Panc1 (cell line): ENCODE measurements at regions not wholly inside any gene's neighbourhood (a gene's known extent, or its start where the extent isn't known, plus 50 kb on each side); places are given as distances from the start of the nearest gene placed in this dataset.

ENCODE experiments used
- ATAC-seq: fragments of 200-7000 bp; cut with Tn5 transposase; 2 replicates; pipeline ENCODE4 v1.9.1; 2020; ENCODE audit warnings: mild to moderate bottlenecking, moderate library complexity
- BruUV-seq: library from RNA; stranded (reverse); fragments of 400-500 nt; replicated peaks from 2 replicates; lab custom pipeline; 2021; lab: Mats Ljungman, UMichigan
- CTCF ChIA-PET: fragments of 300-600 bp; sonication (Branson Sonifier 250); formaldehyde crosslinking; loops from one replicate; lab custom pipeline; 2022; ENCODE audit warnings: antibody characterized with exemption; lab: Charles Lee
- POLR2A ChIA-PET: fragments of 300-600 bp; sonication (Branson Sonifier 250); formaldehyde crosslinking; loops from one replicate; lab custom pipeline; 2022; ENCODE audit warnings: antibody characterized with exemption; lab: Charles Lee
- DNase-seq: peaks from one replicate; pipeline ENCODE4 v3.0.0-alpha.2; 2010; ENCODE audit warnings: low read depth, low spot score
- H3K27ac ChIP-seq: 2 replicates; pipeline ENCODE4 v1.5.1; 2011; ENCODE audit warnings: mild to moderate bottlenecking, low read length, inconsistent platforms
- H3K27me3 ChIP-seq: fragments of 200-500 bp; sonication (Bioruptor generic); 2 replicates; pipeline ENCODE4 v1.6.0; 2014; ENCODE audit warnings: low read length, inconsistent platforms; ENCODE audit not compliant: control insufficient read depth, insufficient read depth
- H3K36me3 ChIP-seq: fragments of 200-500 bp; sonication (Bioruptor generic); 2 replicates; pipeline ENCODE4 v1.5.1; 2014; ENCODE audit warnings: inconsistent platforms, mild to moderate bottlenecking, low read length, moderate library complexity; ENCODE audit not compliant: control insufficient read depth, insufficient read depth
- H3K4me1 ChIP-seq: 2 replicates; pipeline ENCODE4 v1.5.1; 2011; ENCODE audit warnings: inconsistent platforms, mild to moderate bottlenecking, low read length, moderate library complexity; ENCODE audit not compliant: control insufficient read depth, insufficient read depth
- H3K4me3 ChIP-seq, 2 experiments: 2 replicates each; pipeline ENCODE4 v1.5.1; 2011 to 2012; ENCODE audit warnings: low read depth in 2 of 2, low read length in 2 of 2, mild to moderate bottlenecking in 2 of 2, inconsistent platforms in 1 of 2, moderate library complexity in 1 of 2
- H3K9me3 ChIP-seq: fragments of 200-500 bp; sonication (Bioruptor generic); 2 replicates; pipeline ENCODE4 v1.5.1; 2014; ENCODE audit warnings: low read depth, mild to moderate bottlenecking, inconsistent platforms, low read length, moderate library complexity; ENCODE audit not compliant: control insufficient read depth, insufficient read depth
- CTCF ChIP-seq: fragments of 450-650 bp; IDR thresholded peaks from 2 replicates; pipeline ENCODE4 v1.5.1; 2017; ENCODE audit warnings: mild to moderate bottlenecking
- POLR2AphosphoS5 ChIP-seq: IDR thresholded peaks from 2 replicates; pipeline ENCODE4 v1.6.1; 2012; ENCODE audit warnings: mild to moderate bottlenecking, low read depth, low read length, moderate library complexity
- REST ChIP-seq, 2 experiments: IDR thresholded peaks; 2 replicates each; pipeline ENCODE4 v1.6.1; 2011 to 2012; ENCODE audit warnings: low read depth in 2 of 2, control low read depth in 1 of 2, low read length in 1 of 2, mild to moderate bottlenecking in 1 of 2, moderate library complexity in 1 of 2; ENCODE audit not compliant: insufficient read depth in 1 of 2
- SIN3A ChIP-seq: IDR thresholded peaks from 2 replicates; pipeline ENCODE4 v1.6.1; 2012; ENCODE audit warnings: low read depth, mild to moderate bottlenecking, low read length, moderate library complexity, borderline replicate concordance; ENCODE audit not compliant: insufficient read depth
- TCF7L2 ChIP-seq: IDR thresholded peaks from 2 replicates; pipeline ENCODE4 v1.6.1; 2011; ENCODE audit warnings: mild to moderate bottlenecking, low read depth, low read length, inconsistent platforms
- in situ Hi-C: cut with HindIII; loops from 2 replicates; pipeline ENCODE4 v1.10.0; 2016; ENCODE audit warnings: low sequenced_read_pairs, low pct_unique_long_range_greater_than_20kb
- intact Hi-C: fragments of 100-400 bp; cut with micrococcal nuclease; formaldehyde crosslinking; loops from one replicate; pipeline ENCODE4 v1.10.0; 2022; ENCODE audit not compliant: unreplicated experiment

- DNase-seq, result no peak
- in situ Hi-C loops, result no loop called here
- TF ChIP-seq CTCF, result no peak
- TF ChIP-seq SIN3A, result no peak
- TF ChIP-seq POLR2AphosphoS5, result no peak
- TF ChIP-seq TCF7L2, result no peak
- TF ChIP-seq REST (IDR thresholded peaks at IDR 0.05; ENCODE audit: insufficient read depth in 1 of 2, low read depth in 2 of 2, low read length in 1 of 2), result no peak
- no peaks in the 10 kb centered on the region for H3K36me3 ChIP-seq
- no TSS peak for BruUV-seq
- POLR2A ChIA-PET, result no interaction called here
- no peak overlapping the region for H3K4me3 ChIP-seq
- CTCF ChIA-PET, result no interaction called here
- H3K4me1 ChIP-seq, result no peaks in the 10 kb centered on the region
- no peaks in the 10 kb centered on the region for H3K27me3 ChIP-seq
- no peak for ATAC-seq
- intact Hi-C loops, result no loop called here
- H3K27ac ChIP-seq, result no peak overlapping the region
- no peaks in the 10 kb centered on the region for H3K9me3 ChIP-seq
Measured at GRCh38 chr22:22047776-22048175, 65.2 kb upstream of the TOP3B start.

- BruUV-seq, result no TSS peak
- DNase-seq (no peak), ATAC-seq (no peak)
- CTCF ChIA-PET, result no interaction called here
- intact Hi-C loops (no loop called here), in situ Hi-C loops (no loop called here)
- TF ChIP-seq POLR2AphosphoS5, result no peak
- TF ChIP-seq SIN3A, result no peak
- TF ChIP-seq TCF7L2, result no peak
- TF ChIP-seq CTCF, result no peak
- TF ChIP-seq REST (IDR thresholded peaks at IDR 0.05; ENCODE audit: insufficient read depth in 1 of 2, low read depth in 2 of 2, low read length in 1 of 2), result no peak
- Histone ChIP-seq H3K9me3 (no peaks in the 10 kb centered on the region), H3K27ac (no peak overlapping the region), H3K4me3 (no peak overlapping the region), H3K36me3 (no peaks in the 10 kb centered on the region), H3K27me3 (no peaks in the 10 kb centered on the region), H3K4me1 (no peaks in the 10 kb centered on the region)
- POLR2A ChIA-PET, result no interaction called here
Measured at GRCh38 chr22:22047266-22047665, 64.7 kb upstream of the TOP3B start.
